NCI-H748 treated with DMSO at 0.1 percent for 48 hours (cell line): ENCODE measurements at regions not wholly inside any gene's neighbourhood (a gene's known extent, or its start where the extent isn't known, plus 50 kb on each side); places are given as distances from the start of the nearest gene placed in this dataset.
A peak's percentile ranks its signal among the peaks of the same experiment; 100 is the strongest.
"Not testable (repeated sequence)": the region's sequence is repeated elsewhere in the genome, so short reads cannot be mapped to it uniquely, and the experiment has no call there.

Experiments
- DNase-seq: peaks from one replicate; lab custom pipeline; 2025; lab: John Stamatoyannopoulos, UW

- DNase-seq: not testable (repeated sequence)
Measured at GRCh38 chr6:142016666-142017065, 116.1 kb upstream of the GJE1 start.

DNA sequence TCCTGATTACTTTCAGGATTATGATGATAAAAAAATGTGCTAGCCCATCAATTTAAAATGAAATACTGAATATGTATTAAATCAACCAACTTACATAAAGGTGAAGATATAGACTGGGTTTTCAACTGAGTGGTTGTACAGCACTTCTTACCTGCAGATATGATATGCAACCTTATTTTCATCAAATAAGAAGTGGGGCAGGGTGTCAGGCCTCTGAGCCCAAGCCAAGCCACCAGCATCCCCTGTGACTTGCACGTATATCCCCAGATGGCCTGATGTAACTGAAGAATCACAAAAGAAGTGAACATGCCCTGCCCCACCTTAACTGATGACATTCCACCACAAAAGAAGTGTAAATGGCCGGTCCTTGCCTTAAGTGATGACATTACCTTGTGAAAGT is 117.3 kb upstream of the GJE1 start:
- DNase-seq: not testable (repeated sequence)

GRCh38 chr6:142015011-142015410 is 117.7 kb upstream of the GJE1 start:
- no peak for DNase-seq

GRCh38 chr6:142014515-142014914 is 118.2 kb upstream of the GJE1 start:
- DNase-seq: no peak

GRCh38 chr6:142013875-142014495 is 118.7 kb upstream of the GJE1 start:
- DNase-seq: no peak

DNA sequence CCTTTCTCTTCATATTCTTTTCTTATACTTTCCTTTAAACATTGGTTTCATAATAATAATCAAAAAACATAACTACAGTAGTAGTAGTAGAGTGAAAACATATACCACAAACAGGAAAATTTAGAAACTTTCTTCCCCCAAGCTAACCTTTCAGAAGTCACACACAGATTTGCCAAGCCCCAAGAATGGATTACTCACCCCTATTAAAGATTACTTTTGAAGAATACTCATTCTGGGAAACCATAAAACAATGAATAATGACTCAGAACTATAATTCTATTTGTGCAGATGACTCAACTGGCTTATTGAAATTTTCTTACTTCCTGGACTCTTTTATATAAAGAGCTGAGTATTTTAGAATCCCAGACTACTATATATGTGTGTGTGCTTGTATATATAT is 119.4 kb upstream of the GJE1 start:
- no peak for DNase-seq

- DNase-seq: no peak
Measured at GRCh38 chr6:142011775-142012174, 121.0 kb upstream of the GJE1 start.

- DNase-seq: no peak
Measured at GRCh38 chr6:142011156-142011555, 121.6 kb upstream of the GJE1 start.

DNA sequence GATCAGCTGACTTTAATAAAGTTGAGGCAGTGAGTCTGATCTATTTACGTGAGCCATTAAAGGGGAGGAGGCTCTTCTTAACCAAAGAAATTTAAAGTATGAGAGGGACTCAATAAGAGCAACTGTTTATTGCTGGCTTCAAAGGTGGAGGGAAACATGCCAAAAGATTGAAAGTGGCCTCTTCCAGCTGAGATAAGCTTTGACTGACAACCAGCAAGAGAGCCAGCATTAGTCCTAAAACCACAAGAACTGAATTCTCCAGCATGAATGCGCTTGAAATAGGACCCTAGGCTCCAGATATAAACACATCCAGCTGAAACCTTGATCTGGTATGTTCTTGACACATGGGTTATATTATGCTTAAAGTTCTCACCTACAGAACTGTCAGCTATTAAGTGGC is 123.1 kb upstream of the GJE1 start:
- no peak for DNase-seq

DNA sequence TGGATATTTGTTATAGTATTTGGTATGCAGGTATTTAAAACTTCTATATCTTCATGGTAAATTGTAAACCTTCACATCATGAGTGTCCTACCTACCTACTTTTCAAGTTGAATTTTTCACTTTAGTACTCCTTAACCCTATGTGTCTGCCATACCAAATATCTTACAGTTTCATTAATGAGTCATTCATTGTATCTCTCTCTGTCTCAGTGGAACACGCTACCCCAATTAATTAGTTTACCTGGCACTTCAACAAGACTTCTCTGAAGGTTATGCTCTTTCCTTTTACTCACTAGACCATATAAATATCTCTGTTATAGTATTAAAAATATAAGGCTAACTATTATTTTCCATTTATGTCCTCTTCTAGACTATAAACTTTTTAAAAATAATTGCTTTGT is 123.9 kb upstream of the GJE1 start:
- no peak for DNase-seq

DNA sequence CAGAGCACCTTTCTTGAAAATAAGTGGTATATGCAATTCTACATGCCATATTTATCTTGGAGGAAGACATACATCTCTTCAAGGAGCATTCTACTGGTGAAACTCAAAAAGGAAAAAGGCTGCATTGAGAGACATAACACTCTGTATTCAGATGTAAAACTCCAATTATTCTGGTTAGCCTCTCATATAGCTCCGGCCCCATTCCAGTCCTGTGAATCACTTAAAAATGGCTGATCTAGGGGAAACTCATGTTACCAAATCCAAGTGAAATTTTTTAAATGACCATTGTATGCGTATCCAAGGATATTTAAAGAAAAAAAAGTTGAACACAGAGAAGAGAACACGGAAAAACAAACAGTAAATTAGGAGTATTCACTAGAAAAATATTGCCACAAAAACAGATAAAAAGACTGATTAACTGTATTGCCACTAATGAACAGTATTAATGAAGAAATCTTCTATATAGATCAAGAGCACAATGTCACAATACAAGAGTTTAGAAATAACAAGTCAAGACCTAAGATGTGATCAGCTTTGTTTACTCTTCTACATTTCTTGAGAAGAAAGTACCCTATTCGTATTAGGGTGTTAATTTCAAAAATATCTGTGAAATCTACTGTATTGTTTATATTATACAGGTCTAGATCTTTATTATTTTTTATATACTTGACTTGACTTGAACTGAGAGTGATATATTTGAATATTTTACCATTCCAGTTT is 124.5 kb upstream of the GJE1 start:
- DNase-seq: no peak

DNA sequence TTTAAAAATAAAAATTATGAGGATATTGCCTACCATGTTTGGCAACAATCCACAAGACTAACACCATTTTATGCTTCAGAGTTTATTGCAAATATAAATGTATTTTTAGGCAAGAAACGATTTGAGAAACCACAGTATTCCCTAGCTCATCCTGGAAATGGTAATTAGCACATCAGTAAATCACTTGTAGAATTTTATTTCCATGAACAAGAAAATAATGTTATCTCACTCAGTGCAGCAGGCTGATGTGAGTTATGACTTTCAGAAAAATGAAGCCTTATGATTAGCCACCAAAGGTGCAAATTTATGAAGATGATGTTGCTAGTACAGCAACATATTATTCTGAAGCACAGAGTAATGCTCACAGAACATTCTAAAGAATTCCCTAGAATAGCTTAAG is 127.7 kb upstream of the GJE1 start:
- no peak for DNase-seq

DNA sequence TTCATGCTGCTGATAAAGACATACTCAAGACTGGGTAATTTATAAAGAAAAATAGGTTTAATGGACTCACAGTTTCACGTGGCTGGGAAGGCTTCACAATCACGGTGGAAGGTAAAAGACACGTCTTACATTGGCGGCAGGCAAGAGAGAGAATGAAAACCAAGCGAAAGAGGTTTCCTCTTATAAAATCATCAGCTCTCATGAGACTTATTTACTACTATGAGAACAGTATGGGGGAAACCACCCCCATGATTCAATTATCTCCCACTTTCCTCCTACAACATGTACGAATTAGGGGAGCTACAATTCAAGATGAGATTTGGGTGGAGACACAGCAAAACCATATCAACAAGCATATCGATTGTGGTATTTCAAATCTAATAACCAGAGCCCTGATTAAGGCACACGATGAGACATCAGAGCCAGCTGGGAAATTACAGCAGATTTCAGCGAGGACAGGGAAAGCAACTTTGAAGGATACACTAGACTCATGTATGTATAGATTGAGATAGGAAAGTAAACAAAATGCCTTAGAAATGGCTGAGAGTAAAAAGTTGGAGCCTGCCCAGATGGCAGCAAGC is 129.8 kb upstream of the GJE1 start:
- DNase-seq: no peak

GRCh38 chr6:141996823-141997222 is 135.9 kb upstream of the GJE1 start:
- DNase-seq: no peak

DNA sequence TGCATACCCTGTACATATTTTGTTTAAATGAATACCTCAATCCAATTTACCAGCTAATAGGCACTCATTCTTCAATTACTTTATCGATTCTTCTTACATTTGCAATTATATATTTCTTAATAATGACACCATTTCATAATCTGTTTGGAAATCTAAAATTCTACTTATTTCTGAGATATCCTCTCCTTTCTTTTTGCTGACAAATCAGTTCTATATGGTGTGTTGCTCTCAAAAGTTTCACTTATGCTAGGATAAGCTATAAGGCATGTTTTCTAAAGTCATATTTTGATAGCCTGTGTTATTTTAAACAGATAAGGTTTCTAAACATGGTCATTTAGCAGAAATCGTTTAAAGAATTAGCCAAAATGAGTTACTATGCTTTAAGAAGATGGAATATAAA is 140.6 kb upstream of the GJE1 start:
- DNase-seq: no peak

DNA sequence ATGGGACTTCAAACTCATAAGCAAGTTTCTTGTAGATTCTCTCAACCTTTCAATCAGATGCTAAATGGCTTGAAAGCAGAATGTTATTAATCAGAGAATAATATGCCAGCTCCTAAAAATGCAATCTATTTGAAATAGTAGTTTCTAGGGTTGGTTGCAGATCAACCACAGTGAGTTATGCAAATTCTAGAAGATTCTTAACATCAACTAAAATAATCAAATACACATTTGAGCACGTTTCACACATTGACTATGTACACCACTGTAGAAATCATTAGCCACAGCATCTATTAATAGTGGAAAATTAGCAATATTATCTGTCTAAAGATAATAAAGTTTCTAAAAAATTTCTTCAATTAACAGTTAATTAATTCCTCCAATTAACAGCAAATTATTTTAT is 141.9 kb upstream of the GJE1 start:
- DNase-seq: no peak

- no peak for DNase-seq
Measured at GRCh38 chr6:141989706-141989959, 143.1 kb upstream of the GJE1 start.

DNA sequence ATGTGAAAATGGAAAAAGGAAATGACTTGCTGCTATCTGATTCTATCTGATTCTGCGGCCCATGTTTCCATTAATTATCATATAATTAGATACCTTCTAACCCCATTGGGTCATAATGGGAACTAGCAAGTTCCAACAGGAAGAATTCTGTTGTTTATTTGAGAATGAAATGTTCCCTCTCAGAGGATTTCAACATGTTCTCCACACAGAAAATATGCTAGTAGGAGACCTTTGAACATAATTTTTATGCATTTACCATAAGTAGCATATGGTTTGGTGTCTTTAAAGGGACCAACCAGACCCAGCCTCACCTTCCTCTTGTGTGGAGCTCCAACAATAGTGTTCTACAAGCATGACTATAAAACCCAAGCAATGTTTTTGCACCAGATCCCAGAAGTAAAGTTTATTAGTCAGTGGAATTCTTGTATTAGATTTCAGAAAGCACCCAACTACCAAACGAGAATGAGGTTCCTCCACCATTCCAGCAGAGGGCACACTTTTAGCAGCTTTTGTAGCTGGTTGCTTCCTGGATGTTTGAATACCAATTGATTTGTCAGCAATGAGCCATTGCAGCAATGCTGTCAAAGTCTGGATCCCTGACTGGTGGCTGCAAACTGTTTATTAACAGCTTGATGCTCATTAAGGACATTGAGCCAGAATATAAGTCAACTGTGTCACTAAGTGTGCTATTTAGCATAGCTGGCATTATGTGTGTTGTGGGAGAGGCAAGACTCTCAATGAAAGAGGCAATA is 143.6 kb upstream of the GJE1 start:
- DNase-seq: peak; percentile 36

- DNase-seq: no peak
Measured at GRCh38 chr6:141988327-141988726, 144.4 kb upstream of the GJE1 start.

DNA sequence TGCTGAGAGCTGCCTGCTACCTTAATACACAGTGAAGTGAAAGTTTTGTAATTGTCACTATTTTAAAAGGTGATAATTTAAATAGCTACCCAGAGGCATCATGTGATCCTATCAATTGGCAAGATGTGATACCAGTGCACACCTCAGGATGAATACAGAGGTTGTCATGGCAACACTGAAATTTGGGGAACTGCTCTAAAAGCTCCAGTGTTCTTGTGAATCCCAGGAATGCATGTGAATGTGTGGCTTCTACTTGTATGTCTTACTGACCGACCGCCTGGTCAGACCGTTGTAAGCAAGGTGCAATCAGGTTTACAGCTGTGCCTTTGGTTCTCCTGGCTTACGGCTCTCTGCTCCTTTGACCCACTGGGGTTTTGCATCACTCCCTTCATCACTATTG is 146.3 kb upstream of the GJE1 start:
- DNase-seq: no peak

- no peak for DNase-seq
Measured at GRCh38 chr6:141981190-141981589, 151.5 kb upstream of the GJE1 start.

DNA sequence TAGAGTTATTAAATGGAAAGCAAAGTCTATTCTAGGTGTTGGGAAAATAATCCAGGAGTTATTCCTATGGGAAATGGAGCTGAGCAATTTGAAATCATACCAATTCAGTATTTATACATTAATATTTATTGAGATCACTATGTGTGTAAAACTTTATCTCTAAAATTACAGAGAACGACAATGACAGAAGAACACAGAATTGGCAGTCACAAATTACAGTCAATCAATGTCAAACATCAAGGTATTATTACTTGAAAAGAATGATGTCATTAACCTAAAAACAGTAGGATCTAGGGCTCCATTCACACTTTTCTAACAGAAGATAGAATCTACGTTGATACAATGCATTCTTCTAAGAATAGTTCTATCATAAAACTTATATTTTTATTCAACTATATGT is 154.9 kb upstream of the GJE1 start:
- DNase-seq: no peak

GRCh38 chr6:141976994-141977393 is 155.7 kb upstream of the GJE1 start:
- DNase-seq: no peak
